GM12865 (cell line): ENCODE measurements at regions not wholly inside any gene's neighbourhood (a gene's known extent, or its start where the extent isn't known, plus 50 kb on each side); places are given as distances from the start of the nearest gene placed in this dataset.

ENCODE experiments used
- DNase-seq: peaks from one replicate; pipeline ENCODE4 v3.0.0; 2010; ENCODE audit warnings: low read depth
- H3K4me3 ChIP-seq: 2 replicates; pipeline ENCODE4 v1.5.1; 2011; ENCODE audit warnings: mild to moderate bottlenecking, low read depth, low read length, control low read depth
- TF ChIP-seq, protein P1 (sequence below): IDR thresholded peaks from 2 replicates; pipeline ENCODE4 v1.5.1; 2011; ENCODE audit warnings: low read length, control low read depth, low read depth, inconsistent platforms; ENCODE audit not compliant: insufficient read depth; ENCODE audit errors: missing control alignments

DNA sequence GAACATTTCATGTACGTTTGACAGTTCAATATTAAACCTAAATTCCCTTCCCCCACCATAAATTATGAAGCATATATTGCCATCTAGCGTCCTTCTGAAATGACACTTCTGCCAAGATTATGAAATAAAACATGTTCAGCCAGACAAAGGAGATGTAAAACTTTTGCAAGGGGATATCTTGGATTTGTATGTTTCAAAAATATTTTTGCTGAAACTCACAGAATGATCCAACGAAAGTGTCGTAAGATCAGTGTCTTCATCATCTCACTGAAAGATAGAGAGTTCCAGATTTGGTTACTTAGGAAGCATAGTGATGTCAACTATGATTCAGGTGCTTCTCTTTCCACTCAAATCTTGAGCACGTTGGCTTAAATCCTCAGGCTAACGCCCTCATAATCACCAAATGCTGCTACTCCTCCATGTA is 904.3 kb downstream of the XPNPEP1 start:
- TF ChIP-seq, protein P1, sequence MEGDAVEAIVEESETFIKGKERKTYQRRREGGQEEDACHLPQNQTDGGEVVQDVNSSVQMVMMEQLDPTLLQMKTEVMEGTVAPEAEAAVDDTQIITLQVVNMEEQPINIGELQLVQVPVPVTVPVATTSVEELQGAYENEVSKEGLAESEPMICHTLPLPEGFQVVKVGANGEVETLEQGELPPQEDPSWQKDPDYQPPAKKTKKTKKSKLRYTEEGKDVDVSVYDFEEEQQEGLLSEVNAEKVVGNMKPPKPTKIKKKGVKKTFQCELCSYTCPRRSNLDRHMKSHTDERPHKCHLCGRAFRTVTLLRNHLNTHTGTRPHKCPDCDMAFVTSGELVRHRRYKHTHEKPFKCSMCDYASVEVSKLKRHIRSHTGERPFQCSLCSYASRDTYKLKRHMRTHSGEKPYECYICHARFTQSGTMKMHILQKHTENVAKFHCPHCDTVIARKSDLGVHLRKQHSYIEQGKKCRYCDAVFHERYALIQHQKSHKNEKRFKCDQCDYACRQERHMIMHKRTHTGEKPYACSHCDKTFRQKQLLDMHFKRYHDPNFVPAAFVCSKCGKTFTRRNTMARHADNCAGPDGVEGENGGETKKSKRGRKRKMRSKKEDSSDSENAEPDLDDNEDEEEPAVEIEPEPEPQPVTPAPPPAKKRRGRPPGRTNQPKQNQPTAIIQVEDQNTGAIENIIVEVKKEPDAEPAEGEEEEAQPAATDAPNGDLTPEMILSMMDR: peak; percentile 6
- peak; percentile 4 for DNase-seq
- H3K4me3 ChIP-seq: no peak overlapping the region

DNA sequence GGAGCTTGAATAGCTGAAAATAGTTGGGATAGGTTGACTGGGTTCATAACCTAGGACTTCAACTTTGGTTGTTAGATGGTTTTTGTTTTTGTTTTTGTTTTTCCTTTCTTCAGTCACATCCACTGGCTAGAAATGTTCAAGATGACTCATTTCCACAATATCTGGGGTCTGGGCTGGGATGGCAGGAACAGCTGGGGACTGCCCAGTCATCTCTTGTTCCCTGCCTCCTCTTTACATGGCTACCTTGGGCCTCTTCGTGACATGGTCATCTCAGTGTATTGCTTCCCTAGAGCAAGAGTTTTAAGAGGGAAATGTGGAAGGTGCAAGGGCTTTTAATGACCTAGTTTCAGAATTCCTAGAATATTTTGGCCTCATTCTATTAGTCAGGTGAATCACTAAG is 915.8 kb downstream of the XPNPEP1 start:
- H3K4me3 ChIP-seq: no peak overlapping the region
- DNase-seq: no peak
- TF ChIP-seq, protein P1: no peak

DNA sequence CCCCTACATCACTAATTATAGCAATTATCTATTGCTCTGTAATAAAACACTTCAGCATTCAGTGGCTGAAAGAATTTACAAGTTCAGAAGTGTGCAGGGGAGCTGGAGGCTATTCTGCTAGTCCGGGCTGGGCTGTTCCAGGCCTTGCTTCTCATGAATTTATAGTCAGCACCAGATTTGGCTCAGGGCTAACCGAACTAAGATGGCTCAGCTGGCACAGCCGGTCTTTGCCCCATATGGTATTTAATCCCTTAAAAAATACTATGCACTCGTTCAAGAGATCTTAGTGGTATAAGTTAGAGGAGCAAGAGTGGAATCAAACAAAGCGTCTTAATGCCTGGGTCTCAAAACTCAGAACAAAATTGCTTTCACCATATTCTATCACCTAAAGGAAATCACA is 932.9 kb downstream of the XPNPEP1 start:
- no peak overlapping the region for H3K4me3 ChIP-seq
- no peak for DNase-seq
- TF ChIP-seq, protein P1: no peak

DNA sequence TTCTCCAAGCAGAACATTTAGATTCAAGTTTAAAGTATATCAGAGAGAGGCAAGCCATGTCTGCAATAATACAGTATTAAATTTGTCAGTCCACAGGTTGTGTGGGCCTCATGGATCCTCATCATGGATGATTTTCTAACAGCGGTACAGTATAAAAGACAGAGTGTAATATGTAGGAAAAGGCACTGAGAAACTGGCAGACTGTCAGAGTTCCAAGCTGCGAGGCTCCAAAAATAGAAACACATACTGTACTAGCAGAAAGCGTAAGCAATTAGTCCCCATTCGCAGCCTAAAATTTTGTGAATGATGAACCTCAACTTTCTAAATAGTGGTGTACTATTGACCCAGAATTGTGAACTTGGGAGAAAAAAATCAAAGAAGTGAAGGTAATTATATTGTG is 933.3 kb downstream of the XPNPEP1 start:
- H3K4me3 ChIP-seq: no peak overlapping the region
- no peak for DNase-seq
- TF ChIP-seq, protein P1: no peak

DNA sequence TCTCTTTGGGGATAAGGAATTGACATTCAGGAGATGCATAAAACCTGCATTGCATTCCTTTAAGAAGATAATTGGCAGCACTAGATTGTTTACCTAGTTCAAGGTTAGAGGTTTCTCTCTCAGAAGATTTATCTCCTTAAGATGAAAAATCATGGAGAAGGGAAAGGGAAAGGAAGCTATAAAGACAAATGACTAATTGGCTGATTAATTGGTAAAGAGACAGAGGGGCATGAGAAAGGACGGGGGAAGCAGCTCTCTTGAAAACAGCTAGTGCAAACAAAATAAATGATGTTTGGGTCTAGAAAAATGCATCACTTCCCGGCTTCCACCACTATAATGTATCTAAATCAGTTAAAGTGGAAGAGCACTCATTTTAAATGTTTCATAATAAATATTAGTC is 941.2 kb downstream of the XPNPEP1 start:
- no peak overlapping the region for H3K4me3 ChIP-seq
- TF ChIP-seq, protein P1: no peak
- no peak for DNase-seq

DNA sequence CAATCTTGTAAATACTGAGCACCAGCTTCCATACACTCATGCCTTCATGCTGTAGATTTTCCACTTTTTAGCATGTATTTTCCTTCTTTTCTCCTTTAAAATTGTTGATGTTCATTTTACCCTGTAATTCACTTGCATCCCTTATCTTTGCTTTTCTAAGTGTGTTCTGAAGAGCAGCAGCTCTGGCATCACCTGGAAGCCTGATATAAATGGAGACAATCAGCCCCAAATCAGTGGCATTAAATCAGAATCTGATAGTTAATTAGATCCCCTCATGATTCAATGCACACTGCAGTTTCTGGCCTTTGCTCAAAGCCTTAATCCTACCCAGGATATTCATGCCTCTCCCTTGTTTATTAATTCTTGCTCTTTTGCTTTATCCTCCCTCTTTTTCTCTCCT is 942.4 kb downstream of the XPNPEP1 start:
- no peak for DNase-seq
- TF ChIP-seq, protein P1: no peak
- H3K4me3 ChIP-seq: no peak overlapping the region

DNA sequence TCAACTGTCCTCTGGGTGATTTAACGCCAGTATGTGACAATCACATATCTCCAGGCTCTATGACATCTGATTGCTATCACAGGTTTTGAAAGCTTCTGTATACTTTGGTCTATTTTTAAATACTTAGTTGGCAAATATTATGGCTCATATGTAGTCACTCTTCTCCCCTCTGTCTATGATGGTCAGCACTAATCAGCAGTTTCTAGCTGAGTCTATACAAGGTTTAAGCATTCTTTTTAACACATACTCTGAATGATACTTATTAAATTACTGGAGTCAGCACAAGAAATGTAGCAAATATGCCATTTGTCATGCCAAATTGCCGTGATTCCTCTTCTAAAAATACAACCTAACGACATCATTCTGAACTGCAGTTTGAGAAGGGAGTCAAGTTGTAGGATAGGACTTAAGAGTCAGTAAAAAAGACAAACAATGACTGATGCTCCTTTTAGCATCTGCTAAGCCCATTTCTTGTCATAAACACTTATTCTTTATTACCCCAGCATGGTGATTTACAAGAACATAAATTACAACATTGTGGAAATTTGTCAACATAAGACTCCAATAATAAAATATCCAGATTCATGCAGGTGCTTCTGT is 947.8 kb downstream of the XPNPEP1 start:
- TF ChIP-seq, protein P1: no peak
- no peak overlapping the region for H3K4me3 ChIP-seq
- no peak for DNase-seq
